ENCODE measurements at regions not wholly inside any gene's neighbourhood (a gene's known extent, or its start where the extent isn't known, plus 50 kb on each side); places are given as distances from the start of the nearest gene placed in this dataset.

GRCh38 chr1:218525451-218526197 lies 180.5 kb downstream of the TGFB2 start:
- no peak overlapping the region for H3K27ac ChIP-seq
- H3K4me1 ChIP-seq: peaks cover 0 to 10% (median 4%) of the 10 kb centered on the region in 4 donors
- ATAC-seq (ENCODE audit: low FRiP score in 2 of 2): no peak
- H3K36me3 ChIP-seq: no peaks in the 10 kb centered on the region
- H3K27me3 ChIP-seq: no peaks in the 10 kb centered on the region
- WGBS, 2 donors: 78 to 81% methylated on average over 3 of the region's 3 CpGs
- TF ChIP-seq POLR2AphosphoS5 (IDR thresholded peaks at IDR 0.05): no peak
- TF ChIP-seq POLR2A (IDR thresholded peaks at IDR 0.05): no peak
- TF ChIP-seq CTCF (IDR thresholded peaks at IDR 0.05): no peak
- TF ChIP-seq EP300 (IDR thresholded peaks at IDR 0.05): no peak
- DNase-seq: no peak
- no peaks in the 10 kb centered on the region for H3K9me3 ChIP-seq
- H3K4me3 ChIP-seq: no peak overlapping the region

- DNase-seq: no peak
- Histone ChIP-seq H3K36me3 (no peaks in the 10 kb centered on the region), H3K4me3 (no peak overlapping the region), H3K27ac (no peak overlapping the region), H3K4me1 (peaks cover 0 to 10% (median 4%) of the 10 kb centered on the region in 4 donors), H3K9me3 (no peaks in the 10 kb centered on the region), H3K27me3 (no peaks in the 10 kb centered on the region)
- WGBS, 2 donors: 53 to 71% methylated on average over 1 of the region's 1 CpG
- no peak for ATAC-seq (ENCODE audit: low FRiP score in 2 of 2)
- no peak for TF ChIP-seq CTCF (IDR thresholded peaks at IDR 0.05)
- no peak for TF ChIP-seq EP300 (IDR thresholded peaks at IDR 0.05)
- TF ChIP-seq POLR2A (IDR thresholded peaks at IDR 0.05): no peak
- TF ChIP-seq POLR2AphosphoS5 (IDR thresholded peaks at IDR 0.05): no peak
These were observed 181.1 kb downstream of the TGFB2 start for GRCh38 chr1:218526198-218526580.

- no peaks in the 10 kb centered on the region for H3K36me3 ChIP-seq
- TF ChIP-seq POLR2AphosphoS5 (IDR thresholded peaks at IDR 0.05) (no peak), EP300 (IDR thresholded peaks at IDR 0.05) (no peak), CTCF (IDR thresholded peaks at IDR 0.05) (no peak), POLR2A (IDR thresholded peaks at IDR 0.05) (no peak)
These were observed 182.6 kb downstream of the TGFB2 start for GRCh38 chr1:218527737-218528136.

GRCh38 chr1:218529646-218530300 lies 184.6 kb downstream of the TGFB2 start:
- ATAC-seq (ENCODE audit: low FRiP score in 2 of 2) (no peak), DNase-seq (no peak)
- Histone ChIP-seq H3K27ac (no peak overlapping the region), H3K4me1 (peaks cover 0 to 7% (median 3%) of the 10 kb centered on the region in 4 donors), H3K36me3 (no peaks in the 10 kb centered on the region), H3K9me3 (no peaks in the 10 kb centered on the region), H3K27me3 (no peaks in the 10 kb centered on the region), H3K4me3 (no peak overlapping the region)
- TF ChIP-seq EP300 (IDR thresholded peaks at IDR 0.05) (no peak), POLR2A (IDR thresholded peaks at IDR 0.05) (no peak), CTCF (IDR thresholded peaks at IDR 0.05) (no peak), POLR2AphosphoS5 (IDR thresholded peaks at IDR 0.05) (no peak)
- WGBS, 2 donors: 75 to 77% methylated on average over 6 of the region's 6 CpGs

More at GRCh38 chr1:218527737-218528136, 182.6 kb downstream of the TGFB2 start:
- peaks cover 0 to 10% (median 4%) of the 10 kb centered on the region in 4 donors for H3K4me1 ChIP-seq
- no peak overlapping the region for H3K27ac ChIP-seq
- H3K27me3 ChIP-seq: no peaks in the 10 kb centered on the region
- no peaks in the 10 kb centered on the region for H3K9me3 ChIP-seq
- H3K4me3 ChIP-seq: no peak overlapping the region
- WGBS, 2 donors: 69 to 75% methylated on average over 3 of the region's 3 CpGs
- no peak for ATAC-seq (ENCODE audit: low FRiP score in 2 of 2)
- DNase-seq: no peak

Data from upper lobe of left lung (tissue), 6 donors.